Fibroblast of villous mesenchyme (primary cell): ENCODE measurements at regions not wholly inside any gene's neighbourhood (a gene's known extent, or its start where the extent isn't known, plus 50 kb on each side); places are given as distances from the start of the nearest gene placed in this dataset.

Experiments used
- DNase-seq: peaks from one replicate; pipeline ENCODE4 v3.0.0-alpha.2; 2010; ENCODE audit warnings: low read depth
- H3K4me3 ChIP-seq: 2 replicates; pipeline ENCODE4 v1.5.1; 2011; ENCODE audit warnings: low read depth, mild to moderate bottlenecking, low read length
- TF ChIP-seq, protein P1 (sequence below): IDR thresholded peaks from 2 replicates; pipeline ENCODE4 v1.5.1; 2012; ENCODE audit warnings: low read depth, mild to moderate bottlenecking, low read length; ENCODE audit not compliant: insufficient read depth

DNA sequence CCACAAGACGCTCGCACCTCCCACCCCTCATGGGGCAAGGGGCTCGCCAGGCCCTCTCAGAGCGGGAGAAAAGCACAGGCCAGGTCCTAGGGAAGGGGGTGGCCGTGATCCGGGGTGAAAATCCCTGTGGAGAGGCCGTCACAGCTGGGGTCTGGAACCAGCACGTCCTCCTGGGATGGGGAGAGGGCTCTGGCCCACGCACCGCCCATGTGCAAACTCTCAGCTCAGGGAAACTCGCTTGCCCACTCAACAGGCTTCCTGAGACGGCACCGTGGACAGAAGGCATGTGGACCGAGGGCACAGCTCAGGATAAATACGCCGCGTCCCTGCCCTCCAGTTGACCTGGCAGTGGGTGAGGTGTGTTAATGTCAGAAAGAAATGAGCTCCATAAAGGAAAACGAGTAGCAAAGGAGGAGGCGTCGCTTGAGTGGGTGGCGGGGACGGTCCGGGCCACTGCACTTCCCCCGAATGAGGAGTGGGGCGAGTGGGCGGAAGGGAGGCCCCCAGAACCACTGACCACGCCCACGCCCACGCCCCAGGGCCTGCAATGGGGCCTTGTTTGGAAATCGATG, 57.6 kb upstream of the GALNT9 start:
- H3K4me3 ChIP-seq, result no peak overlapping the region
- no peak for DNase-seq
- TF ChIP-seq, protein P1, sequence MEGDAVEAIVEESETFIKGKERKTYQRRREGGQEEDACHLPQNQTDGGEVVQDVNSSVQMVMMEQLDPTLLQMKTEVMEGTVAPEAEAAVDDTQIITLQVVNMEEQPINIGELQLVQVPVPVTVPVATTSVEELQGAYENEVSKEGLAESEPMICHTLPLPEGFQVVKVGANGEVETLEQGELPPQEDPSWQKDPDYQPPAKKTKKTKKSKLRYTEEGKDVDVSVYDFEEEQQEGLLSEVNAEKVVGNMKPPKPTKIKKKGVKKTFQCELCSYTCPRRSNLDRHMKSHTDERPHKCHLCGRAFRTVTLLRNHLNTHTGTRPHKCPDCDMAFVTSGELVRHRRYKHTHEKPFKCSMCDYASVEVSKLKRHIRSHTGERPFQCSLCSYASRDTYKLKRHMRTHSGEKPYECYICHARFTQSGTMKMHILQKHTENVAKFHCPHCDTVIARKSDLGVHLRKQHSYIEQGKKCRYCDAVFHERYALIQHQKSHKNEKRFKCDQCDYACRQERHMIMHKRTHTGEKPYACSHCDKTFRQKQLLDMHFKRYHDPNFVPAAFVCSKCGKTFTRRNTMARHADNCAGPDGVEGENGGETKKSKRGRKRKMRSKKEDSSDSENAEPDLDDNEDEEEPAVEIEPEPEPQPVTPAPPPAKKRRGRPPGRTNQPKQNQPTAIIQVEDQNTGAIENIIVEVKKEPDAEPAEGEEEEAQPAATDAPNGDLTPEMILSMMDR, result no peak

DNA sequence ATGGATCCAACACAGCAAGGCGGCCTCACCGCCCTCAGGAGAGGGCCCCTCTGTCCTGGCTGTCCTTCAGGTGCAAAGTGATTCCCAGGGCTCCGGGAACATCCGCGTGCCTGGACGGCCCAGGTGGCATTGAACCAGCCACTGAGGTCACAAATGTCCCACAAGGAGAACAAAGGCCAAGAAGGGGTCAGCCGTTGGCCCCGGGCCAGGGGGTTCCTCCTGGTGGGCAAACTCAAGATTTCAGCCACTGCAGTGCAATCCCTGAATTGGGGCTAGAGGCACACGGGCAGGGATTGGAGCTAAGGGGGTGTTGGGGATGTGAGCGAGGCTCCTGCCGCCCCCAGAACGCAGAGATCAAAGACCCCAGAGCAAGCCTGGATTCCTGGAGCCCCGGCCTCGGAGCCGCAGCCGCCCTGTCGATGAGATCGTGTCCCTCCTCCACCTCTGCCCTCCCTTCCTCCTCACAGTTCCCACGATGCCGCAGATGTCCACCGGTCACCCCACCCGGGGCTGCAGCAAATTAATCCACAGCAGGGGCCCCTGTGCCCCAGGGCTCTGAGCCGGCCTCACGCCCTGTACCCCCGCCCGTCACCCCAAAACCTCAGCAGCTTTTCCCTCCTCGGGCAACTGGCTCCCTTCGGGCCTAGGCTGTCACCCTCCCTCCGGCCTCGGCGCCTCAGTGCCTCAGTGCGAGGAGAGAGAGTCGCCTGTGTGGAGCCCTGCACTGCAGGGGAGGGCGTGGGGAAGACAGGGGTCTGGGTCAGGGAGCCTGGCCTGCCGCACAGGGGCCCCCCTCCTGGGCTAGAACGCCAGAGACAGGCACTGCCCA, 56.7 kb upstream of the GALNT9 start:
- no peak overlapping the region for H3K4me3 ChIP-seq
- no peak for DNase-seq
- TF ChIP-seq, protein P1, result no peak

DNA sequence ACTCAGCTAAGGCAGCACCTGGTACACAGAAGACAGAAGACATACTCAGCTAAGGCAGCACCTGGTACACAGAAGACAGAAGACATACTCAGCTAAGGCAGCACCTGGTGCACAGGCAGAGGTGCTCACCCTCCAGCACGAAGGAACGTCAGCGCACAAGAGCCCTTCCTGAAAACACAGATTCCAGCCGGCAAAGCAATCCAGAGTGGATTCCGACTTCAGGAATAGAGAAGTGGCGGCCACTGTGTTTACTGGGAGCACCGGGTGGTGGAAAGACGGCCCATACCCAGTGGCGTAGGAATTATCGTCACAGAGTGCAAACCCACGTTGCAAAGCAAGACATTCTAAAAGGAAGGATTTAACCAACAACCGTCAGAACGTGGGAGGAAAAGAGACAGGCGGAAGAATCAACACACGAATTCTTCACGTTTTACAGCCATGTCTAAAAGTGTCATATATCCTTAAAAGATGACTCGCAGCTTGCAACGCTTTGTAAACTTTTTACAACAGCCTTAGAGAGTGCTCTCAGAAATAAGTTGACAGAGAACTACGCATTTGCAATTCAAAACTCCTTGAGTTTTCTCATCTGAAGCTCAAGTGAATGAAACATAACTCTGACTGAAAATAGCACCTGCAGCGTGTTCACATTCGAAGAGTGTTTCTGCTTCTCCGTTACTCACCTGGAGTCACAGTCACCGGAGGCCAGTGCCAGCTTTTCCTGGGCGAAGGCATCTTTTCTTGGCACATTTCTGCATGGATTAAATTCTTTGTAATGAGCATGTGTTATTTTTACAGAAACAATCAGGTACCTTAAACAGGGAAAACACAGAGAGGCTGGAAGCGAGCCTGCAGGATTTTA, 55.8 kb upstream of the GALNT9 start:
- TF ChIP-seq, protein P1, result no peak
- peak; percentile 21 for DNase-seq
- no peak overlapping the region for H3K4me3 ChIP-seq

DNA sequence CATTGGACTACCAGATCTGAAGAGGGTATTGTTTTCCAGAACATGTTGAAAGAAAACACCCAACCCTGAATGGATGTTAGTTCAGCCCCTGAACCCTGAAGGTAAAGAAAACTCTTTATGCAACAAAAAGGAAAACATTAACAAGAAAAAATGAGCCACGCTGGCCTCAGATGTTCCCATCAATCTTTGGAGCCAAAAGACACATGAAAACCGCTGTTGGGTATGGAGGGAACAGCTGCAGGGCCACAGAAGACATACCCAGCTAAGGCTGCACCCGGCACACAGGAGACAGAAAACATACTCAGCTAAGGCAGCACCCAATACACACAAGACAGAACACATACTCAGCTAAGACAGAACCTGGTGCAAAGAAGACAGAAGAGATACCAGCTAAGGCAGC, 51.3 kb upstream of the GALNT9 start:
- no peak overlapping the region for H3K4me3 ChIP-seq
- TF ChIP-seq, protein P1, result no peak
- DNase-seq, result no peak

DNA sequence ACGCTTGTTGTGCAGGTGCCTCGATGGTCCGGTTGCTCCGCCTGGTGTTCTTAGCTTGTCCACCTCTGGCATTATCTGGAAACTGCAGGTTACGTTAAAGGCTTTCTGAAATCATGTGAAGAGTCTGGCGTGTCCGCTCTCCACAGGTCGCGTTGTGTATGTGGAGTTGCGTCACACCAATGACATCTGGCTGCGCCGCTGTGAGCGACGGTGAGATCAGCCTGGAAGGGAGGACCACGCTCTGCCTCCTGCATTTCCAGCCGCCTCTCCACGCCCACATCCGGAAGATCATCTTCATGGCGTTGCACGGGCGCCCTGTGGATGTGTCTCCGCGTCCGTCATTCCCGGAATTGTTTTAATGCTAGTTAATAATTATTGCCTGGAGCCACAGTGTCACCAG, 50.6 kb upstream of the GALNT9 start:
- DNase-seq, result no peak
- TF ChIP-seq, protein P1, result no peak
- no peak overlapping the region for H3K4me3 ChIP-seq

DNA sequence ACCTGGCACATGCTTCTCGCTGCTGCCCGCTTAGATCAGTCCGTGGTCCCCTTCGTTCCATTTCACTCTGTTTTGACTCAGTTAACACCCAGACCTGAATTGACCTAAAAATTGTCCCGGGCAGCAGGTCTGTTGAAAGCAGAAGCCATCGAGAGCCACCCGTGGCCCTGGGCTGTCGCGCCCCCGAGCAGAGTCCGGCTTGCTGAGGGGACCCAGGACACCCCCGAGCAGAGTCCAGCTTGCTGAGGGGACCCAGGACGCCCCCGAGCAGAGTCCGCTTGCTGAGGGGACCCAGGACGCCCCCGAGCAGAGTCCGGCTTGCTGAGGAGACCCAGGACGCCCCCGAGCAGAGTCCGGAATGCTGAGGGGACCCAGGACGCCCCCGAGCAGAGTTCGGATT, 50.2 kb upstream of the GALNT9 start:
- TF ChIP-seq, protein P1, result no peak
- H3K4me3 ChIP-seq, result no peak overlapping the region

More for the DNA sequence above, 50.2 kb upstream of the GALNT9 start:
- DNase-seq, result no peak
